BJ (cell line): ENCODE measurements at regions not wholly inside any gene's neighbourhood (a gene's known extent, or its start where the extent isn't known, plus 50 kb on each side); places are given as distances from the start of the nearest gene placed in this dataset.

Experiments used
- CTCF ChIA-PET: fragments of 350-600 bp; formaldehyde crosslinking; extraction: SDS; loops from one replicate; lab custom pipeline; 2021; ENCODE audit warnings: antibody characterized with exemption, inconsistent platforms; lab: Yijun Ruan, JAX
- POLR2A ChIA-PET: fragments of 300-600 bp; sonication (Branson Sonifier 250); formaldehyde crosslinking; extraction: SDS; loops from one replicate; lab custom pipeline; 2021; ENCODE audit warnings: antibody characterized with exemption; lab: Charles Lee
- DNase-seq: peaks from one replicate; pipeline ENCODE4 v3.0.0-alpha.2; 2011; ENCODE audit warnings: low read depth
- H3K27me3 ChIP-seq: 2 replicates; pipeline ENCODE4 v1.6.0; 2011; ENCODE audit warnings: low read length; ENCODE audit not compliant: control insufficient read depth, insufficient read depth
- H3K36me3 ChIP-seq: 2 replicates; pipeline ENCODE4 v1.5.1; 2011; ENCODE audit warnings: low read length; ENCODE audit not compliant: control insufficient read depth, insufficient read depth
- H3K4me3 ChIP-seq: 2 replicates; pipeline ENCODE4 v1.5.1; 2011; ENCODE audit warnings: low read depth, mild to moderate bottlenecking, control low read depth, low read length
- CTCF ChIP-seq: IDR thresholded peaks from 2 replicates; pipeline ENCODE4 v1.5.1; 2011; ENCODE audit warnings: low read depth, mild to moderate bottlenecking, control low read depth, inconsistent platforms, low read length, moderate library complexity; ENCODE audit not compliant: insufficient read depth

GRCh38 chr5:3878267-3878666 lies 282.6 kb downstream of the IRX1 start:
- TF ChIP-seq CTCF, result no peak

GRCh38 chr5:3883040-3883439 lies 287.4 kb downstream of the IRX1 start:
- POLR2A ChIA-PET, result no interaction called here
- DNase-seq, result no peak
- no peaks in the 10 kb centered on the region for H3K27me3 ChIP-seq
- H3K36me3 ChIP-seq, result no peaks in the 10 kb centered on the region
- no peak overlapping the region for H3K4me3 ChIP-seq
- CTCF ChIA-PET, result no interaction called here
- TF ChIP-seq CTCF, result no peak

More at GRCh38 chr5:3878267-3878666, 282.6 kb downstream of the IRX1 start:
- CTCF ChIA-PET, result no interaction called here
- Histone ChIP-seq H3K36me3 (no peaks in the 10 kb centered on the region), H3K27me3 (no peaks in the 10 kb centered on the region), H3K4me3 (no peak overlapping the region)
- no peak for DNase-seq
- POLR2A ChIA-PET, result no interaction called here

- H3K4me3 ChIP-seq, result no peak overlapping the region
- TF ChIP-seq CTCF, result no peak
- H3K27me3 ChIP-seq, result no peaks in the 10 kb centered on the region
- H3K36me3 ChIP-seq, result no peaks in the 10 kb centered on the region
- CTCF ChIA-PET, result no interaction called here
- POLR2A ChIA-PET, result no interaction called here
- no peak for DNase-seq
Observed at GRCh38 chr5:3886524-3887451, 291.2 kb downstream of the IRX1 start.

GRCh38 chr5:3888310-3888709 lies 292.7 kb downstream of the IRX1 start:
- Histone ChIP-seq H3K4me3 (no peak overlapping the region), H3K36me3 (no peaks in the 10 kb centered on the region), H3K27me3 (no peaks in the 10 kb centered on the region)
- ChIA-PET CTCF (no interaction called here), POLR2A (no interaction called here)
- DNase-seq, result no peak
- TF ChIP-seq CTCF, result no peak

GRCh38 chr5:3889412-3890142 lies 293.9 kb downstream of the IRX1 start:
- H3K36me3 ChIP-seq, result no peaks in the 10 kb centered on the region
- POLR2A ChIA-PET, result no interaction called here
- CTCF ChIA-PET, result no interaction called here

More at GRCh38 chr5:3889412-3890142, 293.9 kb downstream of the IRX1 start:
- DNase-seq, result no peak
- Histone ChIP-seq H3K27me3 (no peaks in the 10 kb centered on the region), H3K4me3 (no peak overlapping the region)
- no peak for TF ChIP-seq CTCF
